ENCODE measurements at regions not wholly inside any gene's neighbourhood (a gene's known extent, or its start where the extent isn't known, plus 50 kb on each side); places are given as distances from the start of the nearest gene placed in this dataset.

DNA sequence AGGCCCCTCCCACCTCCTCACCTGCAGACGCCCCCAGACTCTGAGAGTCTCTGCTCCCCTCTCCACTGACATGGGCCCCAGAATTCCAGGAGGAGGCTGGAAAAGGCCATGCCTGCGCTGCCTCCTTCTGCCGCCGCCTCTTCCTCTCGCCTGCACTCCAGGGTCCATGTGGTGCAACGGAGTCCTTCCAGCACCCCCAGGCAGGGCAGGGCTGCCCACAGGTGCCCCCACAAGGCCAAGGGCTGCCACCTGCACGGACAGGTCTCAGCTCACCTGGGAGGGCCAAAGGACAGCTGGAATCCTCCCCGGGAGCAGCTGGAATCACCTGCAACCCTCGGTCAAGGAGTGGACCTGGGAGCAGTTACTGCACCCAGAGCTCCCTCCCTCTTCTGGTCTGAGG is 194.9 kb downstream of the RBFOX3 start:
- FAIRE-seq, result no peak

DNA sequence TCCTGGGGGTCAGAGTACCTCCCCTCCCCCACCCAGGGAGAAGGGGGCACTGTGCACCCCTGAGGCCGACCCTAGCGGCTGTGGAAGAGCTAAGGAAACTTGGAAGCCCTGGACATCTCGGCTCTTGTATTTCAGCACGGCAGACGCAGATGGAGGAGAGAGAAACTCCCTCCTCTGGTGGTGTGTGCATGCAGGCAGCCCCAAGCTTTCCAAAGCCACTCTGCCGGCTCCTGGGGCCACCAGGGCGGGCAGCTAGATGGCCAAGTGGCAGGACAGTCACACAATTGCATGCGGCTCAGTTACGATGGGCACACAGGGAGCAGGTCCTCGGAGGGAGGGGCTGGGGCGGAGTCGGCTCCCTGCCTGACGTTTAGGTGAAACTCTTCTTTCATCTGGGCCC is 195.5 kb downstream of the RBFOX3 start:
- FAIRE-seq, result no peak

DNA sequence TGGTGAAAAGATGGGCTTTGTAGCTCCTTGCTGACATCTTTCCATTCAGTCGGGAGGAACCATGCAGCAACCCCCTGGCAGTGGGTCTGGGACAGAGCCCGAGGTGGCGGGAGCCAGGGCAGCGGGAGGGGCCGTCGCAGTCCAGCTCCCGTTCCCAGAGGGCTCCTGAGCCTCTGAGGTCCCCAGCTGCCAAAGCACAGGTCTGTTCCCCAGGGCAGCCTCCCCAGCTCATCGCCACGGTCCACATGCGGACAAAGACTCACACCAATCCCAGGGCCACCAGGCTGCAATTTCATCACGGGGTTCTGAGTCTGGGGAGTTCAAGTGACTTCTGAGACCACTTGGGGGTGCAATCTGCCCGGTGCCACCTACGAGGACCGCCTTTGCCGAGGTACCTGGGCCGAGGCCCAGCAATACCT is 196.0 kb downstream of the RBFOX3 start:
- FAIRE-seq, result no peak

DNA sequence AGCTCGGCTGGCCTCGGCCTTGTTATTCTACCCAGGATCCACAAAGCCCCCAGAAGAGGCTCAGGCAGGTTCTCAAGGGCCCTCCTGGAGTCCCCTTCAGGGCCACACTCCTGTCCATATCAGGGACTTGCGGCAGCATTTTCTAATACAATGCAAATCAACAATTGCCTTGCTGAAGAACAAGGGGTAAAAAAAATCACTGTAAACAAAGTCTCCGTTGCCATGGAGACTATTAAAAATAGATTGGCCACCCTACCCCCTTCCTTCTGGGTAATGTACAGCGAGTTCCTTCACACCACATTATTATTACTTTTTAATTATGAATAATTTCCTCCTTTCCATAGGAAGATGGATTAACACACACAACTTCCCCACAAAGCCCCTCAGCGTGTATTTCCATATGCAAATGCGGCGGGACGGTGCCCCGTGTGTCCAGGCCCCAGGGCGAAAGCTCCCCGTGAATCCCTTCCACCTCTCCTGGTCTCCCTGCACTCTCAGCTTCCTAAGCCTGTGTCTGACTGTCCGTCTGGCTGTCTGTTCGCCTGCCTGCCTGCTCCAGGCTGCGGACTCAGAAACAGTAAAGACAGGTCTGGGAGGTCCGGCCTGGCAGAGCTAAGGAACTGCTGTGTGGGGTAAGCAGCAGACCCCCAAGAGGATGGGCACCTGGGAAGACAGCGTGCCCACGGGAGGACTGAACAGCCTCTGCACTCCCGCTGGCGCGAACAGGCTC is 196.6 kb downstream of the RBFOX3 start:
- FAIRE-seq, result no peak

DNA sequence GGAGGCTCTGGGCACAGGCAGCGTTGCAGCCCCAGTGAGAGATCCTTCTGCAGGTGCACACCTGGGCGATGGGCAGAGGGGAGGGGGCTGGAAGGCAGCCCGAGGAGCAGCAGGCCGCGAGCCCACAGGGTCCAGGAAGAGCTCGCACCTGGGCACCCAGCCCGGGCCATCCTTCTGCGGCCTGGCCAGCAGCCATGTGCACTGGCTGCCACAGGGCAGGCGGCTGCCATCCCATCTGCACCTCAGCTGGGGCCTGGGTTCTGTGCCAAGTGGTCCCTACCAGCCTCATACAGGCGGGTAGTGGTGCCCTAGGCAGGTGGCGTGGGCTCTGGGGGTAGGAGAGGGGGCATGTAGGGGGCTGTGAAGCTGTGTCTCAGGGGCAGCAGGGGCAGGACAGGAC is 197.2 kb downstream of the RBFOX3 start:
- no peak for FAIRE-seq

DNA sequence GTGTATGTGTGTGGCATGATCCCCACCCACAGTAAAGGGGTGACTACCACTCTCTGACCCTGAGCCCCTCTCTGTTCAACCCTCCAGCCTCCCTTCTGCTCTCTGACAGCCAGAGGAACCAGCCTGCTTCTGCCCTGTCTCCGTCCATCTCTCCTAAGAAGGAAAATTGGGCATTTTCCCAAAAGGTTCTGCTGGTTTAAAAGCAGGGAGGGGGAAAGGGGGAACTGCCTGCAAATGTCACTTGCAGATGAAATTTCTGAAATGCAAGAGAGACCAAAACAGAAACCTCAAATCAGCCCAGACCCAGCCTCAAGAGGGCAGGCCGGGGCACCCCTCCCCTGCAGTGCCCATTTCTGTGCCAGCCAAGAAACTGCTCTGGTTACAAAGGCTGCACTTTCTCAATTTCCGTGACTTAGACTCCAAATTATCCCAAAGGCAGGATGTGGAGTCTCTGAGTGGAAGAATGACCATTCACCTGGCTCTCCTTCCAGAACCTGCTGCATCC is 197.9 kb downstream of the RBFOX3 start:
- no peak for FAIRE-seq

DNA sequence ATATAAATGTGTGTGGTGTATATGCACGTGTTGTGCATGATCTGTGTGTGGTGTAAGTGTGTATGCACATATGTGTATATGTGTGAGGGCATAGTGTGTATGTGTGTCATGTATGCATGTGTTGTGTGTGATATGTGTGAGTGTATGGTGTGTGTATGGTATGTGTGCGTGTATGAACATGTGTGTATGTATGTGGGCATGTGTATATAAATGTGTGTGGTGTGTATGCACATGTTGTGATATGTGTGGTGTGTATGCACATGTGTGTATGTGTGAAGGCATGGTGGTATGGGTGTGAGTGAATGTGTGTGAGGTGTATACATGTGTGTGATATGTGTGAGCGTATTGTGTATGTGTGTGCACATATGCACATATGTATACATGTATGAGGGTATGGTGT is 198.7 kb downstream of the RBFOX3 start:
- no peak for FAIRE-seq

DNA sequence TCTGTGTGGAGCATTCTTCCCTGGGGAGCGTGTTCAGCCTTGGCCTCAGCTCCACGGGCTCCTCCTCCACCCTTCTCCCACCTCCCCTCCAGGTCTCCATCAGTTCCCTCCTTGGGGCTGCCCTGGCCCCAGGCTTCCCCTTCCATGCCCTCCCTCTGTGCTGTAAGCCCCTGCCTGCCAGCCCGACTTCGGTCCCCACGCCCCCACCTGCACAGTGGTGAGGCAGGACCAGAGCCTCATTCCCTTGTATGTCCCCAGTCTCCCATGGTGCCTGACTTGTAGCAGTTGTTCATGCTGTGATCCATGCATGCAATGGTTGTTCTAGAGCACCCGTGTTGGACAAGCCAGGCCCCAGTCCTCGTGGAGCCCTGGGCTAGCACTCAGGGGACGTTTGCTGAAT is 199.4 kb downstream of the RBFOX3 start:
- no peak for FAIRE-seq

DNA sequence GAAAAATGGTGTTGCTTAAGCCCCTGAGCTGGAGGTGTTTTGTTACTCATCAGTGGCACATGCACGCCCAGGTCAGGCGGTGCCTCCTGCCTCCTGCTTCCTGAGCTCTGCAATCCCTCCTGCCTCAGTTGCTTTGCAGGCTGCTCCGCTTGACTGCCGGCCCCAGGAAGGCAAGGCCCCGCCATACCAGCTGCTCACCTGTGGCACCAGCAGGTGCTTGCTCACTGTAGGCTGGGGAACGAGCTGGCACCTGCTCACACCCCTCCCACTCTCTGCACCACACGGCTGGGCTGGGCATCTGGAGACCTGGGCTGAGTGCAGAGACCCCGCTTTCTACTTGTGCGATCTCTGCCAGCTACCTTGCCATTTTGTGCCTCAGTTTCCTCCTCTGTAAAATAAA is 200.2 kb downstream of the RBFOX3 start:
- FAIRE-seq, result no peak

DNA sequence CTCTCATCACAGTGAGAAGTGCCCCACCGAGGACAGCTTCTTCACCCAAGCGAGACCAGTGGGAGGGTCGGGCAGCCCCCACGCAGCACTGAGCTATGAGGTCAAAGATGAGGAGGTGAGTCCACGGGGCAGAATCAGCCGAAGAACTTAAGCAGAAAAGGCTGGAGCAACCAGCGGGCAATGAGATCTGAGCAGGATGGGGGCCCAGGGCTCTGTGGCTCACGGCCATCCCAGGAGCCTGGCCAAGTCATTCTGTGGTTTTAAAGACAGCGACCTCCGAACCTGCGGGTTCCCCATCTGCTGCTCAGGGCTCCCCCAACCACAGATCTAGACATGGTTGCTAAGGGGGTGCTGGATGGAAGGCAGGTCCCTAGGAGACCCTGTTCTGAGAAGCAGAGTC is 202.6 kb downstream of the RBFOX3 start:
- no peak for FAIRE-seq

DNA sequence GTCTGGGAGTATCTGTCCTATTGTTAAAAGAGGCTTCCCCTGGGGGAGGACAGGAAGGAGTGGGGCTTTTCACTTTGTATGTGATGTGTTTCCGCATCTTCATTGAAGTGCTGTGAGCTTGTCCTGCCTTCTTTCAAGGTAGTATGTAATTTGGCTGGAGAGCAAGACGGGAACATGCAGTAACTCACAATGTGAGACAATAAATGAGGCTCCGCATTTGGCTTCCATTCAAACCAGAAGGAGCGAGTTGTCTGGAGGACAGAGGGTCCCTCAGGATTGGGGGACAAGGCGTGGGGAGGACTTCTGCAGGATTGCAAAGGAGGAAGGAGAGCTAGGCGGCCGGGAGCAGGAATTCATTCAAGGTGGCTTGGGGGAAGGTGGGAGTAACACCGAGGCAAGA is 203.5 kb downstream of the RBFOX3 start:
- no peak for FAIRE-seq

DNA sequence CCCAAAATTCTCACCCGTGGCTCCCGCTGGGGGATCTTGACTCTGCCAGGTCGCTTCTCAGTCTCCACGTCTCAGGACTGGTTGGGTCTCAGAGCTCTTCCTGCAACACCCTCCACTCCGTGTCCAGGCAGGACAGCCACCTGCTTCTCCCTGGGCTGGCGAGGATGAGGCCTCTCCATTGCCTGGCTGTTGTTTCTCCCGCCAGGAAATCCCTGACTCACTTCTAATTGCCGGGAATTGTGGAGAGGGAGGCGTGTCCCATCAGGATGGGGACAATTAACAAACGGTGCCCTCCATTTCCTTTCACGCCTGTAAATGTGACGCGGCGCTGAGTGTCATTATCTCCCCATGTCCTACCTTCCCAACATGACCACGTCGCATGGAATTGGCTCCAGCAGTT is 204.5 kb downstream of the RBFOX3 start:
- no peak for FAIRE-seq

DNA sequence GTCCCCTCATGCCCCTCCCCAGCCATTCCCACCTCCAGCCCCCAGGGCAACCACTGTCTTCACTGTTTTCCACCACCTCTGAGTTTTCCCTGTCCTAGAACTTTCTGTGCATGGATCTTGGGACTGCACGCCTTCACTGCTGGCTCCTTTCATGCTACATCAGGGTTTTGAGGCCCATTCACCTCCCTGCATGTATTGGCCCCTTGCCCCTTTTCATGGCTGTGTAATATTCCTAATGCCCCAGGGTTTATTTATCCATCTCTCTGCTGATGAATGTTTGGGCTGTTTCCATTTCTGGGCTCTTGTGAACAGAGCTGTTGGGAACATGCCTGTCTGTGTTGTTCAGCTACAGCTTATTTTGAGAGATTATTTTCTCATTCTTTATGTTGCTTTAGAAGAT is 205.0 kb downstream of the RBFOX3 start:
- FAIRE-seq, result no peak

DNA sequence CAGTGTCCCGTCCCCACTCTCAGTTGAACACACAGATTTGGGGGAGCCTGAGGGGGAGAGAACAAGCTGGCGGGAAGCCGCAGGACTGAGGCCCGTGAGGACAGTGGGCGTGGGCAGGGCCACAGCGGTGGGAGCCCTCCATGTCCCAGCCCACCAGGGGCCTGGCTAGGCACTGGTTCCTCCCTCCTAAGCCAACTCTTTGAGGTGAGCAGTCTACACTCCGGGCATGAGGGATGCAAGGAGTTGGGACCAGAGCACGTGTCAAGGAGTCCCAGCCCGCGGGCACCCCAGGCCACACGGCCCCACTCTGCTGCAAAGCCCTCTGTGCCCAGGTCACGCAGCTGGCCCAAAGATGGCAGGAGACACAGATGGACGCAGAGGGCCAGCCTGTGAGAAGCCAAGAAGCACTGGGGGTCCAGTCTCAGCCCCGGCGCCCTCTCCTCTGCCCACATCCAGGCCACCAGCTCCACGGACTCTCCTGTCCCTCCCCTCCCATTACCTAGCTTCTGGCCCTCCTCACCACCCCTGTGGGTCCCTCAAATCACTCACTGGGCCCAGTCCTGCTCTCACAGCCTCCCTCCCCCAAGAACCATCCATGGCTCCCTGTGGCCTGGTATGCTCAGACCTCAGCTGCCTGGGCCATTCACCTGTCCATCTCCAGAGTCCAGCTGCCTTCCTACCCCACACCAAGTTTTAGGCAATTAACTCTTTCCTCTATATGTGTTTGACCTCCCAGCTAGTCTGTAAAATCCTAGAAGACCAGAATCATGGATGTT is 206.5 kb downstream of the RBFOX3 start:
- FAIRE-seq, result no peak

DNA sequence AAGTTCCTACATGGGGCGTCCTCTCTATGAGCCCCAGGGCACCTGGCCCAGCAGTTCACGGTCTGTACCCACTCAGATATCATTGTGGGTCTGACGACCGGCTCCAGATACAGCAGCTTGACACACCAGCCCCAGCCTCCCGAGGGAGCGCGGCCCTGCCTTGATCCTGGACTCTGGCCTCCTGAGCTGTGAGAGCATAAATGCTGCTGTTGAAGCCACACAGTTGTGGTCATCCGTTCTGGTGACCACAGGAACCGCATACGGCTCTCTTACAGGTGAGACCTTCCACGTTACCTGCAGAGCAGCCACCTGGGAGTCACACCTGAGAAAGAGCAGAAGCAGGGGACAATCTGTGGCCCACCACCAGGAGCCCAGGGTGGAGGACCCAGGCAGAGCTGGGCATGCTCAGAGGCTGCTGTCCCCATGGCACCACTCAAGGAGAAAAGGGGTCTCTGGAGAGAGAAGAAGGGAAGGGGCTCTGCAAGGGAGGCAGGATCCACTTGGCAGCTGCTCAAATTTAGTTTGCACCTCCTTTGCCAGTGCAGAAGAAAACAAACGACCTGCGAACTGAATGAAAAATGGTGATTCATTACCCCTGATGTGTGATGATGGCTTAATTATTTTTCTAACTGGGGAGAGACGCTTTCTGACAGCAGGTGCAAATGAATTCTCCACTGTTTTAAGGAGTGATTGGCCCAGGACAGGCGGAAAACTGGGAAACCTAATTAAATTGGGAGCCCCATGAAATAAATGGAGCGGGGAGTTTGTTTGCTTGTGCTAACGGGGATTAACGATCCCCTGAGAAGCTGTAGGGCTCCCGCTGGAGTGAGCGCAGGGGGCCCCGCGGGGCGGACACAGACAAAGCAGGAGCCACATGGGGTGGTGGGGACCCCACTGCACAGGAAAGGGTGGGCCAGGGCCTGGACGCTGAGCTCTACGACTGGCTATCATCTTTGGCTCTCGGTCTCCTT is 208.9 kb downstream of the RBFOX3 start:
- FAIRE-seq, result no peak

DNA sequence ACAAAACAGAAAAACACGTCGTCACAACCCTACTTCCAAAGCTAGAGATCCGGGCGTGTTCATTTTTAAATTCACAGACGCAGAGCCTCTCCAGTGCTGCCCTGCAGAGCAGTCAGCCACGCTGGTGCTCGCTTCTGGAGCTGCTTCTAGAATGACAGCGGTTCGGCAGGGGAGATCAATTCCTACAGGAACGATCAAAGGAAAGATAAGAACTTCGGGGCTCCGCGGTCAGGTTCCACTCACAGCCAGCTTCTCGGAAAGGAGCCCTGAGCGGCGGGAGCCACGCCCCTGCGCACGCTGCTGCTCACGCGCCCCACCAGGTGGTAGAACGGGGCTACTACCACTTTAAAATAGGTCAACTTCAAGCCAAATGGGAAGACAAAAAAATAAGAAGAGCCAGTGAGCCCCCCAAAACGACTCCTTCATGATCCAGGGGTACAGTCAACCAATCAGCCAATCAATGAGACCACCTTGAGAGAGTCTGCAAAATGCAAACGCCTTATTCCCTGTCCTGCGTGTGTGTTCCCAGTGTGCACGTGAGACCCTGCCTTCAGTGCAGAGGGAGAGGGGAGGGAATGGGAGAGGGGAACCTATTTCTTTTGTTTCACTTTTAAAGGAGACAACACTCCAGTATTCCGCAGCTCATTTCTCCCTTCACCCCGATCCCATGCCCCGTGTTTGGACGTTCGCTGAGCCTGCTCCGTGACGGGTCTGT is 209.7 kb downstream of the RBFOX3 start:
- FAIRE-seq, result peak; percentile 46

DNA sequence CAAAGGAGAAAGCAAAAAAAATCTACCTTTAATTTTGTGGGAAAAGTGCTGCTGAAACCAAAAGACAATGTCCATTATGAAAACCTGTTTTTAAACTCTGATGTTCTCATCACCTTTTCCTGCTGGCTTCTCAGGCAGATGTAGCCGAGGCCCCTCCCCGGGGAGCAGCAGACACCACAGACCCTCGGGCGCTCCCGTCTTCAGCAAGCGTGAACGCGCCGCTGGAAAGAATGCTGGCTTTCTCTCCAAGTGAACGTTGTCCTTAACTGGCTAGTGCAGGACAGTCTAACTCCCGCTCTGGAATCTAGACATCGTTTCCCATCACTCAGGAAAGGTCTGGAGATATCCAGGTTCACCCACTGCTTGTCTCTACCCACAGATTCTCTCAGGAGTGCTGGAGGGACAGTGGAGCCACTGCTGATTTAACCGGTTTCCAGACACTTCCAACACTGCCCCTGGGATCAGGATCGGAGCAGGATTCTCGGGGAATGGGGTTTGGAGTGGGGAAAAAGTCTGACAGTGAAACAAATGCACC is 211.2 kb downstream of the RBFOX3 start:
- no peak for FAIRE-seq

DNA sequence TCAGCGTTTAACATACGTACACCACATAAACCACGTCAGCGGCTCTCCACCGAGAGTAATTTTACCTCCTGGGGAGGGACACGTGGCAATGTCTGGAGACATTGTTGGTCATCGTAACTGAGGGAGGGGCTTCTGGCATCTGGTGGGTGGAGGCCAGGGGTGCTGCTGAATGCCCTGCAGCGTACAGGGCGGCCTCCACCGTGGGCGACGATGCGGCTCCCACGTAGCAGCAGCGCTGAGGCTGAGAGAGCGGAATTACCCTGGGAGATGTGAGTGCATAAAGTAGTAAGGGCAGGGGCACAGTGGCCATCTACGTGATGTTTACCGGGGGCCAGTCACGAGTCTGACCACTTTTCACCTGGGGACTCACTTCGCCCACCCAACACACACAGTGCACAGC is 212.4 kb downstream of the RBFOX3 start:
- FAIRE-seq, result no peak

DNA sequence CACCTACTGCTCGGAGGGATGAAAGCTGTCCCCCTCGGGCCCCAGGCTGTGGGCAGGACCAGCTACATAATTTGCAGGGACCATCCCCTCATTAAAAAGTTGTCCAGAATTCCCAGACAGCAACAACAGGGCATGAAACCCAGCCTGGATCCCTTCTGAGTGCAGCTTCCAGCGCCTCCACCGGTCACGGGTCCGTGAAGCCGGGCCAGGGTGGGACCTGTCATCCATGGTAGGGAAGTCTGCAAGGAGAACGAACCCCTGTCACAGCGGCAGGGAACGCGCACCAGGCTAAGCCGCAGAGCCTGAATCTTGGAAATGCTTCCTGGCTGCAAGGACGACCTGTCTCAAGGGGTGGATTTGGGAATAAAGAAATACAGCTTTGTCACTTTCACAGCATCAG is 214.2 kb downstream of the RBFOX3 start:
- no peak for FAIRE-seq

DNA sequence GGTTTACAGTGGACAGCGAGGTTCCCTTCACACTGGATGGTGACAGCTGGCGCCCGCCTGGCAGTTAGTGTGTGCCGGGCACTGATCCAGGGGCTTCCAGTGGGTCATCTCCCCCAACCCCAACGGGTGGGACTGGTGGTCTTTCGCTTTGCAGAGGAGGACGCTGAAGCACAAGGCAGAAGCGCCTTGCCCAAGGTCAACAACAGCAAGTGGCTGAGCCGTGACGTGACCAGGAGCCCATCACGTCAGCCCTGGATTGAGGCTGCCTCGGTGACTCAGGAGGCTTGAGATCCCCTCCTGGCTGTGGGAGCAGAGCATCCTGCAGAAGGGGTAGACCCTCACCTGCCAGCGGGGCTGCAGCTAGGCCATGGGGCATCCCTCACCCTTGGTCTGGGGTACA is 215.3 kb downstream of the RBFOX3 start:
- no peak for FAIRE-seq

DNA sequence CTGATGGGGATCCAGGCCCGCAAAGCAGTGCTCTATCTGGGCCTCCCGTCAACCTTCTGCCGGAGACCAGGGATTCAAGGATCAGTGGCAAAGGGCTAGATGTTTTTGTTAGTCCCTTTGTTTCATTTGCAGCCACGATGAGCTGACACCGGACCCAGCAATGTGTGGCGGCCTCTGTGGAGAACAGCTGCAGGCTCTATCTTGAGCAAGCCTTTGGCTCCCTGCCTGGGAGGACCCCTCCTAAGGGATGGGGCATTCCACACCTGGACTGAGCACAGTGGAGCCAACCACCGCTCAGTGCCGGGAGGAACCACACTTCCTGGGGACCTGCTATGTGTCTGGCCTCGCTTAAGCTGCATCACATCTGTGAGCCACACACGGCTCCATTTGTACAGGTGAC is 215.8 kb downstream of the RBFOX3 start:
- no peak for FAIRE-seq

DNA sequence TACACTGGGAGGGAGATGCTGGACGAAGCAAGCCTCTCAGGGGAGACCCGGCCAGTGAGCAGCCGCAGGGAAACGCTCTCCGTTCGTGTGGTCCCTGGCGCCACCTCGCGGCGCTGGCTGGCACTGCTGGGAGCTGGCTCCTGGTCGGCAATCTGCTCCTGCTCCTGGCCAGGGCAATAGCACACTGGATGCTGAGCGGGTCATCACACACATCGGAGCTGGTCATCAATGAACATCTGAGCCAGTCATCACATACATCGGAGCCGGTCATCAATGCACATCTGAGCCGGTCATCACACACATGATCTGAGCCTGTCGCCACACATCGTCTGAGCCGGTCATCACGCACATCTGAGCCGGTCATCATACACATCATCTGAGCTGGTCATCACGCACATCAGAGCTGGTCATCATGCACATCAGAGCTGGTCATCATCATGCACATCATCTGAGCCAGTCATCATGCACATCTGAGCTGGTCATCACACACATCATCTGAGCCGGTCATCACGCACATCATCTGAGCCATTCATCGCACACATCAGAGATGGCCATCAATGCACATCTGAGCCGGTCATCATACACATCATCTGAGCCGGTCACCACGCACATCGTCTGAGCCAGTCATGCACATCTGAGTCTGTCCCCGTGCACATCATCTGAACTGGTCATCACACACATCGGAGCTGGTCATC is 217.3 kb downstream of the RBFOX3 start:
- FAIRE-seq, result no peak
